ENCODE measurements at regions not wholly inside any gene's neighbourhood (a gene's known extent, or its start where the extent isn't known, plus 50 kb on each side); places are given as distances from the start of the nearest gene placed in this dataset.

DNA sequence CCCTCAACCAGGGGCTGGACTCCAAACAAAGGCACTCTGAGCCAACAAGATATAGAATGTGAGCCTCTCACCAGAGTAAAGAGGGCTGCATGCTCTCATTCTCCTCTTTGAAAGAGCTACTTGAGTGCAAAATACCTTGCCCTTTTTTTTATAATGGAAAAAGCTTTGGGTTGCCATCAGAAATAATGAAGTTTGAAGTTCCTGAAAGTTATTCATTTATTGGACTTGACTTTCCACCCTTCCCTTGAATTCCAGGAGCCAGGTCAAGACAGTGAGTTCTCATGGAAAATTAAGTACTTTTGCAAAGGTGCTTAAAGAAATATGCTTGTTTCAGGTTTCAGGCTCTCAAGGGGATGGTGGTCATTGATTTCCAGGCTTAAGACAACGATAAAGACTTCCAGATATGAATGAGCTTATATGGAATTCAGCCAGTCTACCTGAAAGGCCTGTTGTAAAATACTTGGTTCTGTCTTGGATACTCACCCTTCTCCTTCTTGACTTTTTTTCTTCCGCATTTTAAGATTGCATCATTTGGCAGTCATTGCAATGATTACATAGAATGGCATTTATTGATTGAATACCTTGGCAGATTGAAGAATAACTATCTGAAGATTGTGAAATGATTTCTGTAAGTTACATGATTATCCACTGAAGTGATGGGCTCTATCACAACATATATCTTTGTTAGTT lies 696.4 kb downstream of the INHBA start:
- Histone ChIP-seq H3K79me2 (ENCODE audit: insufficient read depth, low read length) (no peaks in the 10 kb centered on the region), H2AFZ (ENCODE audit: low read length) (no peak overlapping the region), H3K9me2 (replicated peaks; ENCODE audit: low read depth, low read length) (no peaks in the 10 kb centered on the region), H3K27me3 (ENCODE audit: insufficient read depth, low read length, poor library complexity, severe bottlenecking) (no peaks in the 10 kb centered on the region), H3F3A (ENCODE audit: low read depth) (no peaks in the 10 kb centered on the region), H4K20me1 (ENCODE audit: insufficient read depth, low read length, poor library complexity, severe bottlenecking) (no peaks in the 10 kb centered on the region), H3K36me3 (ENCODE audit: insufficient read depth, low read length) (no peaks in the 10 kb centered on the region), H3K4me2 (ENCODE audit: low read depth, low read length, poor library complexity, severe bottlenecking) (no peak overlapping the region), H3K4me1 (ENCODE audit: insufficient read depth, low read length, poor library complexity, severe bottlenecking) (no peaks in the 10 kb centered on the region), H3K9me3 (ENCODE audit: insufficient read depth, low read depth, low read length) (no peaks in the 10 kb centered on the region), H3K4me3 (ENCODE audit: low read length, poor library complexity, severe bottlenecking) (no peak overlapping the region), H3K9ac (ENCODE audit: low read depth, low read length, poor library complexity, severe bottlenecking) (no peak overlapping the region)
- TF ChIP-seq, protein P1, sequence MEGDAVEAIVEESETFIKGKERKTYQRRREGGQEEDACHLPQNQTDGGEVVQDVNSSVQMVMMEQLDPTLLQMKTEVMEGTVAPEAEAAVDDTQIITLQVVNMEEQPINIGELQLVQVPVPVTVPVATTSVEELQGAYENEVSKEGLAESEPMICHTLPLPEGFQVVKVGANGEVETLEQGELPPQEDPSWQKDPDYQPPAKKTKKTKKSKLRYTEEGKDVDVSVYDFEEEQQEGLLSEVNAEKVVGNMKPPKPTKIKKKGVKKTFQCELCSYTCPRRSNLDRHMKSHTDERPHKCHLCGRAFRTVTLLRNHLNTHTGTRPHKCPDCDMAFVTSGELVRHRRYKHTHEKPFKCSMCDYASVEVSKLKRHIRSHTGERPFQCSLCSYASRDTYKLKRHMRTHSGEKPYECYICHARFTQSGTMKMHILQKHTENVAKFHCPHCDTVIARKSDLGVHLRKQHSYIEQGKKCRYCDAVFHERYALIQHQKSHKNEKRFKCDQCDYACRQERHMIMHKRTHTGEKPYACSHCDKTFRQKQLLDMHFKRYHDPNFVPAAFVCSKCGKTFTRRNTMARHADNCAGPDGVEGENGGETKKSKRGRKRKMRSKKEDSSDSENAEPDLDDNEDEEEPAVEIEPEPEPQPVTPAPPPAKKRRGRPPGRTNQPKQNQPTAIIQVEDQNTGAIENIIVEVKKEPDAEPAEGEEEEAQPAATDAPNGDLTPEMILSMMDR (conservative IDR thresholded peaks at IDR 0.05; ENCODE audit: low read length): no peak
- TF ChIP-seq EZH2phosphoT487 (IDR thresholded peaks at IDR 0.05; ENCODE audit: borderline replicate concordance): no peak

DNA sequence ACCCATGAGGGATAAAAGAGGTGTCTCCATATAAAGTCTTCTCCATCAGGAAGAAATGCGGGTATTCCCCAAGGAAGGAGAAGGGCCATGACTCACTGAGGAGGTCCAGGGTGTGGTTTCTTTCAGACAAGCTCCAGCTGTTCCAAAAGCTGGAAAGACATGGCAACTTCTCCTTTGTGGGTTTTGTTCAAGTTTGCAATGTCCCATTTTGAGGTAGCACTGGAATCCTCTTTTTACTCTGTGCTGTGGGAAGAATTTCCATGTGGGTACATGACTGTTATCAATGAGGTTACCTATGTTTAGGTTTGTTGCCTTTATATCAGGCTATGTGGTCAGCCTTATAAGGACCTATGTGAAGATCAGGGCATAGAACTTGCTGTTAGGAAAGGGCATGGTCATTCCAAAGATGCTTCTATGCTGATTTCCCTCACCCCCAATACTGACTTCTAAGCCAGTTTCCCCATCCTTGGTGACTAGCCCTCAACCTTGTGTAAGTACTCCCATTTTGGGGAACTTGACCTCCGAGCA lies 697.5 kb downstream of the INHBA start:
- Histone ChIP-seq H3K27me3 (ENCODE audit: insufficient read depth, low read length, poor library complexity, severe bottlenecking) (no peaks in the 10 kb centered on the region), H4K20me1 (ENCODE audit: insufficient read depth, low read length, poor library complexity, severe bottlenecking) (no peaks in the 10 kb centered on the region), H3K36me3 (ENCODE audit: insufficient read depth, low read length) (no peaks in the 10 kb centered on the region), H3K79me2 (ENCODE audit: insufficient read depth, low read length) (no peaks in the 10 kb centered on the region), H3K4me2 (ENCODE audit: low read depth, low read length, poor library complexity, severe bottlenecking) (no peak overlapping the region), H3F3A (ENCODE audit: low read depth) (no peaks in the 10 kb centered on the region), H2AFZ (ENCODE audit: low read length) (no peak overlapping the region), H3K9me3 (ENCODE audit: insufficient read depth, low read depth, low read length) (no peaks in the 10 kb centered on the region), H3K9ac (ENCODE audit: low read depth, low read length, poor library complexity, severe bottlenecking) (no peak overlapping the region), H3K9me2 (replicated peaks; ENCODE audit: low read depth, low read length) (no peaks in the 10 kb centered on the region), H3K4me1 (ENCODE audit: insufficient read depth, low read length, poor library complexity, severe bottlenecking) (no peaks in the 10 kb centered on the region), H3K4me3 (ENCODE audit: low read length, poor library complexity, severe bottlenecking) (no peak overlapping the region)
- TF ChIP-seq, protein P1 (conservative IDR thresholded peaks at IDR 0.05; ENCODE audit: low read length): no peak
- TF ChIP-seq EZH2phosphoT487 (IDR thresholded peaks at IDR 0.05; ENCODE audit: borderline replicate concordance): no peak

DNA sequence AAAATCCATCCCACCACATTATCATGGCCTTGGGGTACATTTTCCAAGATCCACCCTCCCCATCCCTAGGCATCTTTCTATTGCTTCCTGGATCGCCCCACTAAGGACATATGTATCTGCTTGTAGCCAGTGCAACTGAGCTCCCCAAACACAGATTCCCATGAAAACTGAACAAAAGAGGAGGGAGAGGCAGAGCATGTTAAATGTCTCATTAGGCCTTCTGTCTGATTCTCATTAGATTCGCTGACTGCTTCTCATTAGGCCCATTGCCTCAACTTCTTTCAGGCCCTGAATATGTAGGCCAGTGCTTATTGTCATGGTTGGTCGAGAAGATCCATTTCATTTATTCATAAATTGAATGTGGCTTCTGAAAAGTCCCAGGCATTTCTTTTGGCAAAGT lies 698.9 kb downstream of the INHBA start:
- no peaks in the 10 kb centered on the region for H3F3A ChIP-seq (ENCODE audit: low read depth)
- TF ChIP-seq, protein P1 (conservative IDR thresholded peaks at IDR 0.05; ENCODE audit: low read length): no peak
- no peak for TF ChIP-seq EZH2phosphoT487 (IDR thresholded peaks at IDR 0.05; ENCODE audit: borderline replicate concordance)
- no peak overlapping the region for H3K4me2 ChIP-seq (ENCODE audit: low read depth, low read length, poor library complexity, severe bottlenecking)
- no peak overlapping the region for H3K4me3 ChIP-seq (ENCODE audit: low read length, poor library complexity, severe bottlenecking)
- no peaks in the 10 kb centered on the region for H3K36me3 ChIP-seq (ENCODE audit: insufficient read depth, low read length)
- no peak overlapping the region for H3K9ac ChIP-seq (ENCODE audit: low read depth, low read length, poor library complexity, severe bottlenecking)
- no peaks in the 10 kb centered on the region for H3K4me1 ChIP-seq (ENCODE audit: insufficient read depth, low read length, poor library complexity, severe bottlenecking)
- no peaks in the 10 kb centered on the region for H3K27me3 ChIP-seq (ENCODE audit: insufficient read depth, low read length, poor library complexity, severe bottlenecking)
- H3K9me3 ChIP-seq (ENCODE audit: insufficient read depth, low read depth, low read length): no peaks in the 10 kb centered on the region
- no peaks in the 10 kb centered on the region for H4K20me1 ChIP-seq (ENCODE audit: insufficient read depth, low read length, poor library complexity, severe bottlenecking)
- H2AFZ ChIP-seq (ENCODE audit: low read length): no peak overlapping the region
- H3K9me2 ChIP-seq (replicated peaks; ENCODE audit: low read depth, low read length): no peaks in the 10 kb centered on the region
- H3K79me2 ChIP-seq (ENCODE audit: insufficient read depth, low read length): no peaks in the 10 kb centered on the region
